ENCODE measurements at regions not wholly inside any gene's neighbourhood (a gene's known extent, or its start where the extent isn't known, plus 50 kb on each side); places are given as distances from the start of the nearest gene placed in this dataset.
"Not testable (repeated sequence)": the region's sequence is repeated elsewhere in the genome, so short reads cannot be mapped to it uniquely, and the experiment has no call there.

GRCh38 chr4:104017213-104017612 lies 297.4 kb upstream of the TACR3 start:
- no peak for DNase-seq (ENCODE audit: low read depth)
- no peak overlapping the region for H3K4me3 ChIP-seq (ENCODE audit: low read depth, low read length)
- TF ChIP-seq, protein P1, sequence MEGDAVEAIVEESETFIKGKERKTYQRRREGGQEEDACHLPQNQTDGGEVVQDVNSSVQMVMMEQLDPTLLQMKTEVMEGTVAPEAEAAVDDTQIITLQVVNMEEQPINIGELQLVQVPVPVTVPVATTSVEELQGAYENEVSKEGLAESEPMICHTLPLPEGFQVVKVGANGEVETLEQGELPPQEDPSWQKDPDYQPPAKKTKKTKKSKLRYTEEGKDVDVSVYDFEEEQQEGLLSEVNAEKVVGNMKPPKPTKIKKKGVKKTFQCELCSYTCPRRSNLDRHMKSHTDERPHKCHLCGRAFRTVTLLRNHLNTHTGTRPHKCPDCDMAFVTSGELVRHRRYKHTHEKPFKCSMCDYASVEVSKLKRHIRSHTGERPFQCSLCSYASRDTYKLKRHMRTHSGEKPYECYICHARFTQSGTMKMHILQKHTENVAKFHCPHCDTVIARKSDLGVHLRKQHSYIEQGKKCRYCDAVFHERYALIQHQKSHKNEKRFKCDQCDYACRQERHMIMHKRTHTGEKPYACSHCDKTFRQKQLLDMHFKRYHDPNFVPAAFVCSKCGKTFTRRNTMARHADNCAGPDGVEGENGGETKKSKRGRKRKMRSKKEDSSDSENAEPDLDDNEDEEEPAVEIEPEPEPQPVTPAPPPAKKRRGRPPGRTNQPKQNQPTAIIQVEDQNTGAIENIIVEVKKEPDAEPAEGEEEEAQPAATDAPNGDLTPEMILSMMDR (conservative IDR thresholded peaks at IDR 0.05; ENCODE audit: low read depth, low read length), result no peak

DNA sequence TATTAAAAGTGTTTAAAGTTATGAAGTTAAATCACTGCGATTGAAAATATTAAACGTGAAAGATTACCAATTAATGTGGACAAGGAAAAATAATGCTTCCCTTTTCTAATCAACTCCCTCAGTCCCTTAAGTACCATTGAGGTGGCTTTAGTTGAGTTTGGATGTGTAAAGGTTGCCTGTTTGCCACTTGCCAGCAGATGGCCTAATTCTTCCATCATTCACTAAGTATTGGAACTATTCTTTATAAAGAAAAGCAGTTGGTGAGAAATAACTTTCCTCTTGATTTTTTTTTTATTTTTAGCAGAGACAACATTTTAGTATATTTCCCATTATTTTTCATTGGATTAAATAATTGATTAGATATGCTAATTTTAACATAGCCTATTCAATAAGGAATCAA lies 295.9 kb upstream of the TACR3 start:
- H3K4me3 ChIP-seq (ENCODE audit: low read depth, low read length), result no peak overlapping the region
- TF ChIP-seq, protein P1 (conservative IDR thresholded peaks at IDR 0.05; ENCODE audit: low read depth, low read length), result peak; percentile 4
- peak; percentile 1 for DNase-seq (ENCODE audit: low read depth)

- TF ChIP-seq, protein P1 (conservative IDR thresholded peaks at IDR 0.05; ENCODE audit: low read depth, low read length), result no peak
- no peak for DNase-seq (ENCODE audit: low read depth)
- H3K4me3 ChIP-seq (ENCODE audit: low read depth, low read length), result no peak overlapping the region
These were observed 290.9 kb upstream of the TACR3 start for GRCh38 chr4:104010722-104011121.

DNA sequence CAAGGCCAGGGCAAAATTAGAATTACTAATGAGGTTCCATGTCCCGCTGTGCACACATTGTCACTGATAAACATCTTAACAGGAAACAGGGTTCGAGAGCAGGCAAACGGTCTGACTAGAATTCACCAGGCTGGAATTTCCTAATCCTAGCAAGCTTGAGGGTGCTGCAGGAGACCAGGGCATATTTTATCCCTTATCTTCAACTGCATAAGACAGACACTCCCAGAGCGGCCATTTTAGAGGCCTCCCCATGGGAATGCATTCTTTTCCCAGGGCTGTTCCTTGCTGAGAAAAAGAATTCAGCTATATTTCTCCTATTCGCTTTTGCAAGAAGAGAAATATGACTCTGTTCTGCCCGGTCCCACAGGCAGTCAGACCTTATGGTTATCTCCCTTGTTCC lies 282.5 kb upstream of the TACR3 start:
- not testable (repeated sequence) for H3K4me3 ChIP-seq (ENCODE audit: low read depth, low read length); DNase-seq (ENCODE audit: low read depth)

- TF ChIP-seq, protein P1 (conservative IDR thresholded peaks at IDR 0.05; ENCODE audit: low read depth, low read length), result no peak
- no peak overlapping the region for H3K4me3 ChIP-seq (ENCODE audit: low read depth, low read length)
- no peak for DNase-seq (ENCODE audit: low read depth)
These were observed 279.0 kb upstream of the TACR3 start for GRCh38 chr4:103998756-103999155.

DNA sequence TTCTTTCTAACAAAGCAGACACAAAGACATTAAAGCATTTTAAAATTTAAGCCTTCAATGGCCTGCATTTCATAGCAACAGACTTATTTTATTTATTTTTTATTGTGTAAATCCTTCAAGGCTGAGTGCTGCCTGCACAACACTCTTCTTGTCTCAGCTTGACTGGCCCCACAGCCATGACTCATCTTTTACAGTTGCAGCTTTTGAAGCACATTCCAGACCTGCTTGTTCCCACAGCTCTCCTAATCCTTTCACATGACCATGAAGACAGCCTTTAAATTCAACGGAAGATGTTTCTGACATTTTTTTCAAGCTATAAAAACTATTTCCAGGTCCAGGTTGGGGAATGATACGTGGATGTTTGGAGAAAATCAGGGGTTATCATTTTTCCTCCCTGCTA lies 276.9 kb upstream of the TACR3 start:
- TF ChIP-seq, protein P1 (conservative IDR thresholded peaks at IDR 0.05; ENCODE audit: low read depth, low read length), result no peak
- no peak overlapping the region for H3K4me3 ChIP-seq (ENCODE audit: low read depth, low read length)
- peak; percentile 73 for DNase-seq (ENCODE audit: low read depth)

GRCh38 chr4:103996064-103996463 lies 276.3 kb upstream of the TACR3 start:
- TF ChIP-seq, protein P1 (conservative IDR thresholded peaks at IDR 0.05; ENCODE audit: low read depth, low read length), result no peak
- no peak overlapping the region for H3K4me3 ChIP-seq (ENCODE audit: low read depth, low read length)
- peak; percentile 1 for DNase-seq (ENCODE audit: low read depth)

GRCh38 chr4:103994059-103994458 lies 274.3 kb upstream of the TACR3 start:
- DNase-seq (ENCODE audit: low read depth), result peak; percentile 3
- TF ChIP-seq, protein P1 (conservative IDR thresholded peaks at IDR 0.05; ENCODE audit: low read depth, low read length), result no peak
- H3K4me3 ChIP-seq (ENCODE audit: low read depth, low read length), result no peak overlapping the region
